ENCODE measurements at regions not wholly inside any gene's neighbourhood (a gene's known extent, or its start where the extent isn't known, plus 50 kb on each side); places are given as distances from the start of the nearest gene placed in this dataset.

GRCh38 chrY:18936831-18937230, 163.3 kb upstream of the HSFY2 start:
- CTCF ChIA-PET: no interaction called here
- Histone ChIP-seq H3K4me1 (ENCODE audit: control insufficient read depth in 1 of 2, insufficient read depth in 2 of 2, low read length in 2 of 2) (no peaks in the 10 kb centered on the region), H3K9me3 (ENCODE audit: control insufficient read depth in 1 of 2, insufficient read depth in 1 of 2, low read depth in 1 of 2, low read length in 2 of 2) (no peaks in the 10 kb centered on the region), H3K9ac (ENCODE audit: low read length) (no peak overlapping the region), H4K20me1 (ENCODE audit: insufficient read depth) (no peaks in the 10 kb centered on the region), H3K36me3 (ENCODE audit: control insufficient read depth in 1 of 2, insufficient read depth in 2 of 2, low read length in 2 of 2) (no peaks in the 10 kb centered on the region), H3K27ac (ENCODE audit: low read depth, low read length) (no peak overlapping the region), H3K9me2 (ENCODE audit: insufficient read depth) (no peaks in the 10 kb centered on the region), H3K79me2 (ENCODE audit: insufficient read depth, low read length) (no peaks in the 10 kb centered on the region), H2AFZ (ENCODE audit: low read depth, low read length, poor library complexity, severe bottlenecking) (no peak overlapping the region), H3K4me3 (replicated peaks in 1 of 2; ENCODE audit: low read depth in 1 of 2, low read length in 2 of 2) (no peak overlapping the region), H3K27me3 (ENCODE audit: insufficient read depth, low read length) (no peaks in the 10 kb centered on the region), H3K4me2 (ENCODE audit: low read length) (no peak overlapping the region)
- intact Hi-C loops (cut with micrococcal nuclease): no loop called here
- RAD21 ChIA-PET (ENCODE audit: low non-redundant PET in 1 of 2, low total read pairs in 2 of 2, uncharacterized antibody in 2 of 2, unreplicated experiment in 2 of 2): no interaction called here
- ATAC-seq: no peak
- POLR2A ChIA-PET: no interaction called here
- TF ChIP-seq CBX3 (IDR thresholded peaks at IDR 0.05; ENCODE audit: low read depth): no peak
- no peak for TF ChIP-seq CTCF (IDR thresholded peaks at IDR 0.05 in 2 of 3, conservative IDR thresholded peaks at IDR 0.05 in 1 of 3; ENCODE audit: borderline replicate concordance in 1 of 3, insufficient read depth in 1 of 3, low read depth in 2 of 3, low read length in 2 of 3)
- no peak for TF ChIP-seq YY1 (IDR thresholded peaks at IDR 0.05; ENCODE audit: extremely low read depth, insufficient replicate concordance, low read depth, low read length)
- BruUV-seq (replicated peaks): no TSS peak
- DNase-seq (ENCODE audit: low read depth, low spot score): no peak

DNA sequence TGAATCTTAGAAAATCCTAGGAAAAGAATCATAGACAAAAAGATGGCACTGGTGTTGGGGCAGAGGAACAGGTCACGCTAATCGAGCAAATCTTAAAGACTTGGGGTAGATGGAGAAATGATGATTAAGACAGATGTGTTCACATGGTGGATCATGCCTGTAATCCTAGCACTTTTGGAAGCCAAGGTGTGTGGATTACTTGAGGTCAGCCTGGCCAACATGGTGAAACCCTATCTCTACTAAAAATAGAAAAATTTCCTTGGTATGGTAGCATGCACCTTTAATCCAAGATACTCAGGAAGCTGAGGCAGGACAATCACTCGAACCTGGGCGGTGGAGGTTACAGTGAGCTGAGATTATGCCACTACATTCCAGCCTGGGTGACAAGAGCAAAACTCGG, 145.7 kb upstream of the HSFY2 start:
- H3K27me3 ChIP-seq (ENCODE audit: insufficient read depth, low read length): no peaks in the 10 kb centered on the region
- TF ChIP-seq RAD21 (IDR thresholded peaks at IDR 0.05; ENCODE audit: low read depth): no peak
- TF ChIP-seq JUND (IDR thresholded peaks at IDR 0.05): no peak
- TF ChIP-seq ATF3 (IDR thresholded peaks at IDR 0.05): no peak
- no peak for TF ChIP-seq EGR1 (IDR thresholded peaks at IDR 0.05; ENCODE audit: low read depth)
- TF ChIP-seq POLR2A (IDR thresholded peaks at IDR 0.05; ENCODE audit: borderline replicate concordance, extremely low read depth, insufficient read depth, insufficient read length): no peak
- no peak for TF ChIP-seq ZNF274 (IDR thresholded peaks at IDR 0.05; ENCODE audit: low read depth, low read length)
- no peak for TF ChIP-seq POLR2AphosphoS5 (IDR thresholded peaks at IDR 0.05; ENCODE audit: low read depth, low read length)
- no peak for TF ChIP-seq ZFX (IDR thresholded peaks at IDR 0.05)
- TF ChIP-seq CBX3 (IDR thresholded peaks at IDR 0.05; ENCODE audit: low read depth): no peak
- TF ChIP-seq CTCF (IDR thresholded peaks at IDR 0.05 in 2 of 3, conservative IDR thresholded peaks at IDR 0.05 in 1 of 3; ENCODE audit: borderline replicate concordance in 1 of 3, insufficient read depth in 1 of 3, low read depth in 2 of 3, low read length in 2 of 3): no peak
- no peak for TF ChIP-seq SIN3A (IDR thresholded peaks at IDR 0.05; ENCODE audit: low read depth)
- no peak for TF ChIP-seq TCF7L2 (IDR thresholded peaks at IDR 0.05; ENCODE audit: borderline replicate concordance, extremely low read depth, insufficient read depth, insufficient read length)
- no peak for TF ChIP-seq EZH2 (IDR thresholded peaks at IDR 0.05)
- no peak for TF ChIP-seq ELF1 (IDR thresholded peaks at IDR 0.05; ENCODE audit: borderline replicate concordance, low read depth)

More for the DNA sequence above, 145.7 kb upstream of the HSFY2 start:
- Histone ChIP-seq H3K4me1 (ENCODE audit: control insufficient read depth in 1 of 2, insufficient read depth in 2 of 2, low read length in 2 of 2) (no peaks in the 10 kb centered on the region), H3K79me2 (ENCODE audit: insufficient read depth, low read length) (no peaks in the 10 kb centered on the region), H3K27ac (ENCODE audit: low read depth, low read length) (no peak overlapping the region), H3K36me3 (ENCODE audit: control insufficient read depth in 1 of 2, insufficient read depth in 2 of 2, low read length in 2 of 2) (no peaks in the 10 kb centered on the region), H2AFZ (ENCODE audit: low read depth, low read length, poor library complexity, severe bottlenecking) (no peak overlapping the region), H4K20me1 (ENCODE audit: insufficient read depth) (no peaks in the 10 kb centered on the region), H3K9me3 (ENCODE audit: control insufficient read depth in 1 of 2, insufficient read depth in 1 of 2, low read depth in 1 of 2, low read length in 2 of 2) (no peaks in the 10 kb centered on the region), H3K4me3 (replicated peaks in 1 of 2; ENCODE audit: low read depth in 1 of 2, low read length in 2 of 2) (no peak overlapping the region), H3K9me2 (ENCODE audit: insufficient read depth) (no peaks in the 10 kb centered on the region), H3K4me2 (ENCODE audit: low read length) (no peak overlapping the region), H3K9ac (ENCODE audit: low read length) (no peak overlapping the region)
- ChIA-PET CTCF (no interaction called here), POLR2A (no interaction called here), RAD21 (ENCODE audit: low non-redundant PET in 1 of 2, low total read pairs in 2 of 2, uncharacterized antibody in 2 of 2, unreplicated experiment in 2 of 2) (no interaction called here)
- DNase-seq (ENCODE audit: low read depth, low spot score): no peak
- no TSS peak for BruUV-seq (replicated peaks)
- intact Hi-C loops (cut with micrococcal nuclease): no loop called here
- ATAC-seq: no peak
